Nephron (organoid): ENCODE measurements at regions not wholly inside any gene's neighbourhood (a gene's known extent, or its start where the extent isn't known, plus 50 kb on each side); places are given as distances from the start of the nearest gene placed in this dataset.
"Not testable (repeated sequence)": the region's sequence is repeated elsewhere in the genome, so short reads cannot be mapped to it uniquely, and the experiment has no call there.

Source experiments
- H3K27ac Mint-ChIP-seq, 3 experiments: 2 replicates each; pipeline ENCODE4 v1.8.0; 2020; ENCODE audit warnings: mixed read lengths in 3 of 3, mild to moderate bottlenecking in 2 of 3, moderate library complexity in 1 of 3
- H3K27me3 Mint-ChIP-seq: 2 replicates; pipeline ENCODE4 v1.8.0; 2021; ENCODE audit warnings: low read depth, mild to moderate bottlenecking, moderate library complexity, mixed read lengths
- H3K36me3 Mint-ChIP-seq: 2 replicates; pipeline ENCODE4 v1.8.0; 2020; ENCODE audit warnings: low read depth, mixed read lengths
- H3K4me1 Mint-ChIP-seq: 2 replicates; pipeline ENCODE4 v1.8.0; 2020; ENCODE audit warnings: mixed read lengths
- H3K4me3 Mint-ChIP-seq, 3 experiments: 2 replicates each; pipeline ENCODE4 v1.8.0; 2020; ENCODE audit warnings: mild to moderate bottlenecking in 3 of 3, mixed read lengths in 3 of 3, moderate library complexity in 2 of 3
- H3K9me3 Mint-ChIP-seq: 2 replicates; pipeline ENCODE4 v1.8.0; 2020; ENCODE audit warnings: mixed read lengths
- CTCF ChIP-seq, 3 experiments: fragments of 200-600 bp; sonication (generic); IDR thresholded peaks; one replicate each; pipeline ENCODE4 v1.5.0; 2021; ENCODE audit warnings: antibody characterized with exemption in 3 of 3; ENCODE audit not compliant: unreplicated experiment in 3 of 3

- H3K36me3 Mint-ChIP-seq, H3K4me3 Mint-ChIP-seq, H3K9me3 Mint-ChIP-seq, H3K27ac Mint-ChIP-seq, H3K27me3 Mint-ChIP-seq: not testable (repeated sequence)
- peaks cover 35% of the 10 kb centered on the region for H3K4me1 Mint-ChIP-seq
Observed at GRCh38 chr2:130264901-130265320, 66.7 kb upstream of the TUBA3E start.

GRCh38 chr2:130264501-130264900 is 66.3 kb upstream of the TUBA3E start:
- no peak overlapping the region for H3K27ac Mint-ChIP-seq
- H3K27me3 Mint-ChIP-seq: peaks cover 13% of the 10 kb centered on the region
- H3K36me3 Mint-ChIP-seq: no peaks in the 10 kb centered on the region
- peaks cover 39% of the 10 kb centered on the region for H3K4me1 Mint-ChIP-seq
- H3K4me3 Mint-ChIP-seq: no peak overlapping the region
- H3K9me3 Mint-ChIP-seq: peaks cover 2% of the 10 kb centered on the region
- no peak for TF ChIP-seq CTCF (IDR thresholded peaks at IDR 0.05; ENCODE audit: unreplicated experiment in 3 of 3)

- Mint-ChIP-seq H3K27me3 (peaks cover 13% of the 10 kb centered on the region), H3K9me3 (no peaks in the 10 kb centered on the region), H3K27ac (peak overlapping the region in 1 of 3 experiments; percentile 53), H3K4me1 (peaks cover 42% of the 10 kb centered on the region), H3K36me3 (no peaks in the 10 kb centered on the region), H3K4me3 (no peak overlapping the region)
- TF ChIP-seq CTCF (IDR thresholded peaks at IDR 0.05; ENCODE audit: unreplicated experiment in 3 of 3): no peak
Observed at GRCh38 chr2:130264046-130264445, 65.8 kb upstream of the TUBA3E start.

- Mint-ChIP-seq H3K4me1 (peaks cover 46% of the 10 kb centered on the region), H3K36me3 (no peaks in the 10 kb centered on the region), H3K27me3 (peaks cover 13% of the 10 kb centered on the region), H3K27ac (peak overlapping the region in 1 of 3 experiments; percentile 53), H3K4me3 (no peak overlapping the region), H3K9me3 (no peaks in the 10 kb centered on the region)
- no peak for TF ChIP-seq CTCF (IDR thresholded peaks at IDR 0.05; ENCODE audit: unreplicated experiment in 3 of 3)
Observed at GRCh38 chr2:130263606-130264005, 65.4 kb upstream of the TUBA3E start.

- no peaks in the 10 kb centered on the region for H3K9me3 Mint-ChIP-seq
- peaks cover 50% of the 10 kb centered on the region for H3K4me1 Mint-ChIP-seq
- TF ChIP-seq CTCF (IDR thresholded peaks at IDR 0.05; ENCODE audit: unreplicated experiment in 3 of 3): no peak
- peak overlapping the region in 1 of 3 experiments; percentile 15 for H3K4me3 Mint-ChIP-seq
- H3K27ac Mint-ChIP-seq: peak overlapping the region; percentile 53 to 75 (median 61)
- H3K27me3 Mint-ChIP-seq: peaks cover 13% of the 10 kb centered on the region
- no peaks in the 10 kb centered on the region for H3K36me3 Mint-ChIP-seq
Observed at GRCh38 chr2:130261970-130262760, 63.9 kb upstream of the TUBA3E start.

GRCh38 chr2:130261099-130261498 is 62.9 kb upstream of the TUBA3E start:
- Mint-ChIP-seq H3K36me3 (no peaks in the 10 kb centered on the region), H3K27me3 (peaks cover 13% of the 10 kb centered on the region), H3K27ac (peak overlapping the region in 1 of 3 experiments; percentile 4), H3K9me3 (no peaks in the 10 kb centered on the region), H3K4me1 (peaks cover 50% of the 10 kb centered on the region), H3K4me3 (no peak overlapping the region)
- no peak for TF ChIP-seq CTCF (IDR thresholded peaks at IDR 0.05; ENCODE audit: unreplicated experiment in 3 of 3)
